Activated CD8-positive, alpha-beta memory T cell treated with anti-CD3 and anti-CD28 coated beads for 36 hours (primary cell): ENCODE measurements at regions not wholly inside any gene's neighbourhood (a gene's known extent, or its start where the extent isn't known, plus 50 kb on each side); places are given as distances from the start of the nearest gene placed in this dataset.

Experiments used
- CTCF ChIA-PET: fragments of 350-600 bp; sonication (Branson Sonifier 250); formaldehyde crosslinking; loops from one replicate; lab custom pipeline; 2021; ENCODE audit warnings: antibody characterized with exemption; lab: Charles Lee
- POLR2A ChIA-PET: fragments of 350-600 bp; sonication (Branson Sonifier 250); formaldehyde crosslinking; loops from one replicate; lab custom pipeline; 2021; ENCODE audit warnings: antibody characterized with exemption; lab: Charles Lee

GRCh38 chr18:57991552-57991951 lies 52.5 kb upstream of the NEDD4L start:
- ChIA-PET POLR2A (no interaction called here), CTCF (interaction anchor here (0.5 kb wide), 1 partner anchor 1358 kb away, joined by 3 read pairs; no protein-coding TSS in a partner anchor)

GRCh38 chr18:57989536-57989935 lies 54.5 kb upstream of the NEDD4L start:
- ChIA-PET POLR2A (no interaction called here), CTCF (no interaction called here)

DNA sequence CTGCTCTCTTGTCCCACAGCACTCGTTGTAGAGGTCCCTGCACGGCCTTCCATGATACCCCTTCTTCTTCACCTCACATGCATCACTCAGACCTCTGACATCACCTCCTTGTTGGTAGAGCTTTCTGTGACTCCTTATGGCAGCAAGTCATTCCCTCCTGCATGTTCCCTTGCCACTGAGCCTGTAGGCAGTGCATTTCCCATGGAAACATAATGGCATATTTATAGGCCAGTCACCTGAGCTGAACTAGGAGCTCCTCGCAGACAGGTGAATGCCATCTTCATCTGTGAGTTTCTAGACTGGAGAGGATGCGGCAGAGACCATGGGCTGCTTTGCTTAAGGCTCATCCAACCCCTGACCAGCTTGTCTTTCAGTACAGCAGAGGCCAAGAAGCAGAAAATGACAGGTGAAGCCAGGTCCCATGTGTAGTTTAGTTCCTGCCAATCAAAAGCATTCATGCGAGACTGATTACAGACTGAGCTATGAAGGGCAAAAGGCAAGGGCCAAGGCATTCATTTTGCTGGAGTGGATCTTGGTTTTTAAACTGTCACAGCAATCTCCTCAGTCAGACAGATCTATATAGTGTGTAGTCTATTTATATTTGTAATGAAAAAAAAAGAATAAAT lies 59.4 kb upstream of the NEDD4L start:
- ChIA-PET CTCF (no interaction called here), POLR2A (interaction anchor here (0.6 kb wide), 1 partner anchor 1375 kb away, joined by 3 read pairs; no protein-coding TSS in a partner anchor)

GRCh38 chr18:57983965-57984364 lies 60.1 kb upstream of the NEDD4L start:
- POLR2A ChIA-PET = interaction anchor here (0.6 kb wide), 1 partner anchor 1375 kb away, joined by 3 read pairs; no protein-coding TSS in a partner anchor

GRCh38 chr18:57983472-57983871 lies 60.6 kb upstream of the NEDD4L start:
- ChIA-PET POLR2A (no interaction called here), CTCF (no interaction called here)

More at GRCh38 chr18:57983965-57984364, 60.1 kb upstream of the NEDD4L start:
- CTCF ChIA-PET = no interaction called here

- CTCF ChIA-PET = no interaction called here
- POLR2A ChIA-PET = no interaction called here
Measured at GRCh38 chr18:57982372-57983021, 61.5 kb upstream of the NEDD4L start.

- ChIA-PET CTCF (no interaction called here), POLR2A (no interaction called here)
Measured at GRCh38 chr18:57981308-57982028, 62.6 kb upstream of the NEDD4L start.

- ChIA-PET POLR2A (no interaction called here), CTCF (no interaction called here)
Measured at GRCh38 chr18:57980573-57981307, 63.3 kb upstream of the NEDD4L start.

GRCh38 chr18:57976230-57976773 lies 67.7 kb upstream of the NEDD4L start:
- ChIA-PET POLR2A (no interaction called here), CTCF (no interaction called here)

GRCh38 chr18:57975805-57976204 lies 68.2 kb upstream of the NEDD4L start:
- CTCF ChIA-PET = no interaction called here
- POLR2A ChIA-PET = no interaction called here

- POLR2A ChIA-PET = no interaction called here
- CTCF ChIA-PET = no interaction called here
Measured at GRCh38 chr18:57974585-57975265, 69.3 kb upstream of the NEDD4L start.

- CTCF ChIA-PET = no interaction called here
- POLR2A ChIA-PET = no interaction called here
Measured at GRCh38 chr18:57973889-57974288, 70.1 kb upstream of the NEDD4L start.

DNA sequence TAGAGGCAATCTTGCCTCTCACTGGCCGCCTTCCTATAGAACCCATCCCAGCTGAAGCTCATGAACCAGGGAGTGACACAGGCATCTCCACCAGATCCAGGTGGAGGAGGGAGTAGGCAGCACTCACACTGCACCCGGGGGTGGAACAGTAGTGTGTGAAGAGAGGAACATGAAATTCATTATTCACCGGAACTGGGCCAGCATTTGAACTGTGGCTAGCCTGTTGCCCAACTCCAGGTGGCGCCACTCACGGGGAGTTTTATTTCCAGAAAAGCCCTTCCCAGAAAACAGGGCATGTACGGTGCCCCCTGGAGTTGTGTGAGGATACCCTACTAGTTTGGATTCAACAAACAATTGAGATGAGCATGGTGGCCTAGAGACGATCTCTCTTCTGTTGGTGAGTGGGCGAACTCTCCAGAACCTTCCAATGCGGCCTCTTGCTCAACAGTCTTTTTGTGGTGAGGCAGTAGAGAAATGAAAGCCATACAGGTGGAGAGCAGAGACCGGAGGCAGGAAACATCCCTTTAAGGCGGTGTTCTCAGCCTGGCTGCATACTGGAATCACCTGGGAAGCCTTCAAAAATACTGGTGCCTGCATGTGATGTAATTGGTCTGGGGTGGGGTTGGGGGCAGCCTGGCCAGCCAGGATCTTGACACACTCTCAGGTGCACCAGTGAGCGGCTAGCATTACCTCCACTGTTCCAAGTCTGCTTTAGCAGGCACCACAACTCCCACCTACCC lies 73.5 kb upstream of the NEDD4L start:
- ChIA-PET POLR2A (no interaction called here), CTCF (no interaction called here)

GRCh38 chr18:57969824-57970223 lies 74.2 kb upstream of the NEDD4L start:
- CTCF ChIA-PET = no interaction called here
- POLR2A ChIA-PET = no interaction called here

- POLR2A ChIA-PET = no interaction called here
- CTCF ChIA-PET = no interaction called here
Measured at GRCh38 chr18:57965246-57965645, 78.8 kb upstream of the NEDD4L start.

DNA sequence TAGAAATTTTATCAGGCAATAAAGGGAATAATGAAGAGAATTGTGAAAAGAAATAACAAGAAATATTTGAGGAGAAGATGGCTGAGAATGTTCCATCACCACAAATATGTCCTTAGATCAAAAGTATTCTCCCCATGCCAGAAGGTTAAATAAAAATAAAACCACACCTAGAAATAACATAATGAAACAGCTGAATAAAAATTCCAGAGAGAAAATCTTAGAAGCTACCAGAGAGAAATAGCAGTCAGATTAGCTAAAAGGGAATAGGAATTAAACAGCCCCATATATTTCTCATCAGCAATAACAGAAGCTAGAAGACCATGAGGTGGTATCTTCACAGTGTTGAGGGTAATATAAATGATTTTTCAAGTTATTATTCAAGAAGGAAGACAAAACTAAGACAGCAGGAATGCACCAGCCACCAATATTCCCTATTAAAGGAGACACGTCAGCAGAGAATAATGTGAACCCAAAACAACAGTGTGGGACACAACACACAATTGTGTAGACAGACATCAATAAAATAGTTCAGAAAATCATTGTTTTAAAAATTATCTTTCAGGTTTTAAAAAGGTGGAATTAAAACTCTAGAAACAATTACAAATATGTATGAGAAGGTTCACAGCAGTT lies 82.0 kb upstream of the NEDD4L start:
- POLR2A ChIA-PET = no interaction called here
- CTCF ChIA-PET = no interaction called here

DNA sequence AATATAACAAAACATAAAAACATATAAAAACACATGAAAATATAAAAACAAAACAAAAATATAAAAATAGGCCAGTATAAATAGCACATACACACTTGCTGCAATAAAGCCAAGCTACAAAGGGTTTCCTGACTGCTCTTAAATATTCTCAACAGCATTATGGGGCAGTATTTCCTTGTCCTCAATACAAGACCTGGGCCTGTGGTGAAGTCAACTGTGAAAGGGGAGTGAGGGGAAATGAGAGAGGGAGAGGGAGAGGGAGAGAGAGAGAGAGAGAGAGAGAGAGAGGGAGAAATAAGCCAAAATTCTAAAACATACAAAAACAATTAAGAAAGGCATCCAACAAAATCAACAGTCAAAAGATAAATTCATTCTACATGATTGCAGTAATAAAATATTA lies 82.6 kb upstream of the NEDD4L start:
- POLR2A ChIA-PET = no interaction called here
- CTCF ChIA-PET = no interaction called here

DNA sequence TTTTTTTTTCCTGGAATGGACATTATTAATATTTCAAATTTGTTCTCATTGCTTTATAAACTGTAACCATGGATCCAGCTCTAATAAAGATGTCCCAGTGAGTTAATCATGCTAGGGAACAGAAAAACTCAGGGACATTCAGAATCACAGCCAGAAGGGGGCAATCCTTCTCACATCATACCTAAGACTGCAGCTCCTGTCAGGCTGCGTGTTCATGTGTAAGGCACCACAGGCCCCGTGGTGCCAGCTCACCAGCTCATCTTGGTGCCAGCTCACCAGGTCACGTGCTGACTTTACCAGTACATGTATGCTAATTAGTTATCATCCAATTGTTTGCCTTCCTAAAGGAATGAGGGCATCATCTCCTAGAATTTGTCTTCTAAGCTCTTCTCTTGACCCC lies 84.7 kb upstream of the NEDD4L start:
- ChIA-PET CTCF (no interaction called here), POLR2A (no interaction called here)
